ENCODE measurements at regions not wholly inside any gene's neighbourhood (a gene's known extent, or its start where the extent isn't known, plus 50 kb on each side); places are given as distances from the start of the nearest gene placed in this dataset.

DNA sequence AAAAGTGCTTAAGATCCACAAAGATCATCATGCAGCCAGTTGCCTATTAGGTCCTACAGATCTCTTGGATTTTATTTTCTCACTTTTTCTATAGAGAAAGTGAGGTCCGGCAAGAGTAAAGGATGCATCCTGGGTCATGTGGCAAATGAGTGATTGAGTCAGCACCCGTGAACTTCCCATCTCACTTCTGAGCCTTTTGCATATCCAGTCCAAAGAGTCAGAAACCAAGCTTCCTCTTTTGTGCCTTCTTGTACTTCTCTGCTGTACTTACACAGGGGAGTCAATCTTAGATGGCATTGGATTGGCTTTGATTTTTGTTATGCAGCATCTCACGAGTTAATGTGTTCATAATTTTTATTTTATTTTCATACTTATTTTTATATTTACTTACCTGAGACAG is 114.2 kb upstream of the IRX5 start:
- no peak for TF ChIP-seq REST (IDR thresholded peaks at IDR 0.05; ENCODE audit: insufficient read depth in 1 of 2, low read depth in 2 of 2, low read length in 1 of 2)
- no peak for TF ChIP-seq POLR2AphosphoS5 (IDR thresholded peaks at IDR 0.05; ENCODE audit: low read depth, low read length)
- no peak for TF ChIP-seq TCF7L2 (IDR thresholded peaks at IDR 0.05; ENCODE audit: low read depth, low read length)
- in situ Hi-C loops (cut with HindIII; ENCODE audit: low pct_unique_long_range_greater_than_20kb, low sequenced_read_pairs): no loop called here
- CTCF ChIA-PET: no interaction called here

GRCh38 chr16:54815177-54815576 is 115.5 kb upstream of the IRX5 start:
- TF ChIP-seq CTCF (IDR thresholded peaks at IDR 0.05): no peak
- TF ChIP-seq TCF7L2 (IDR thresholded peaks at IDR 0.05; ENCODE audit: low read depth, low read length): no peak
- no peak for TF ChIP-seq POLR2AphosphoS5 (IDR thresholded peaks at IDR 0.05; ENCODE audit: low read depth, low read length)
- BruUV-seq (replicated peaks): no TSS peak
- intact Hi-C loops (cut with micrococcal nuclease; ENCODE audit: unreplicated experiment): no loop called here

More for the DNA sequence above, 114.2 kb upstream of the IRX5 start:
- ATAC-seq (no peak), DNase-seq (ENCODE audit: low read depth, low spot score) (no peak)
- Histone ChIP-seq H3K9me3 (ENCODE audit: control insufficient read depth, insufficient read depth, low read depth, low read length) (no peaks in the 10 kb centered on the region), H3K4me3 (ENCODE audit: low read depth in 2 of 2, low read length in 2 of 2) (no peak overlapping the region), H3K4me1 (ENCODE audit: control insufficient read depth, insufficient read depth, low read length) (no peaks in the 10 kb centered on the region; the same call in 1 of the 2 replicates), H3K27ac (ENCODE audit: low read length) (no peak overlapping the region), H3K27me3 (ENCODE audit: control insufficient read depth, insufficient read depth, low read length) (no peaks in the 10 kb centered on the region), H3K36me3 (ENCODE audit: control insufficient read depth, insufficient read depth, low read length) (no peaks in the 10 kb centered on the region)
- intact Hi-C loops (cut with micrococcal nuclease; ENCODE audit: unreplicated experiment): no loop called here
- POLR2A ChIA-PET: no interaction called here
- BruUV-seq (replicated peaks): no TSS peak

GRCh38 chr16:54813778-54814177 is 116.9 kb upstream of the IRX5 start:
- no TSS peak for BruUV-seq (replicated peaks)
- Histone ChIP-seq H3K4me1 (ENCODE audit: control insufficient read depth, insufficient read depth, low read length) (no peaks in the 10 kb centered on the region; the same call in 1 of the 2 replicates), H3K36me3 (ENCODE audit: control insufficient read depth, insufficient read depth, low read length) (no peaks in the 10 kb centered on the region), H3K27me3 (ENCODE audit: control insufficient read depth, insufficient read depth, low read length) (no peaks in the 10 kb centered on the region), H3K27ac (ENCODE audit: low read length) (no peak overlapping the region), H3K9me3 (ENCODE audit: control insufficient read depth, insufficient read depth, low read depth, low read length) (no peaks in the 10 kb centered on the region), H3K4me3 (ENCODE audit: low read depth in 2 of 2, low read length in 2 of 2) (no peak overlapping the region)
- TF ChIP-seq REST (IDR thresholded peaks at IDR 0.05; ENCODE audit: insufficient read depth in 1 of 2, low read depth in 2 of 2, low read length in 1 of 2) (no peak), TCF7L2 (IDR thresholded peaks at IDR 0.05; ENCODE audit: low read depth, low read length) (no peak), CTCF (IDR thresholded peaks at IDR 0.05) (no peak), SIN3A (IDR thresholded peaks at IDR 0.05; ENCODE audit: borderline replicate concordance, insufficient read depth, low read depth, low read length) (no peak), POLR2AphosphoS5 (IDR thresholded peaks at IDR 0.05; ENCODE audit: low read depth, low read length) (no peak)
- intact Hi-C loops (cut with micrococcal nuclease; ENCODE audit: unreplicated experiment): no loop called here
- no peak for ATAC-seq
- ChIA-PET CTCF (interaction anchor here (0.7 kb wide), 1 partner anchor 10 kb away, joined by 7 read pairs; no protein-coding TSS in a partner anchor), POLR2A (no interaction called here)
- in situ Hi-C loops (cut with HindIII; ENCODE audit: low pct_unique_long_range_greater_than_20kb, low sequenced_read_pairs): no loop called here
- no peak for DNase-seq (ENCODE audit: low read depth, low spot score)

More at GRCh38 chr16:54815177-54815576, 115.5 kb upstream of the IRX5 start:
- CTCF ChIA-PET: no interaction called here
- no peaks in the 10 kb centered on the region for H3K27me3 ChIP-seq (ENCODE audit: control insufficient read depth, insufficient read depth, low read length)
- H3K9me3 ChIP-seq (ENCODE audit: control insufficient read depth, insufficient read depth, low read depth, low read length): no peaks in the 10 kb centered on the region
- no peaks in the 10 kb centered on the region; the same call in 1 of the 2 replicates for H3K4me1 ChIP-seq (ENCODE audit: control insufficient read depth, insufficient read depth, low read length)
- POLR2A ChIA-PET: no interaction called here
- in situ Hi-C loops (cut with HindIII; ENCODE audit: low pct_unique_long_range_greater_than_20kb, low sequenced_read_pairs): no loop called here
- H3K4me3 ChIP-seq (ENCODE audit: low read depth in 2 of 2, low read length in 2 of 2): no peak overlapping the region
- H3K36me3 ChIP-seq (ENCODE audit: control insufficient read depth, insufficient read depth, low read length): no peaks in the 10 kb centered on the region
- DNase-seq (ENCODE audit: low read depth, low spot score): no peak
- ATAC-seq: no peak
- H3K27ac ChIP-seq (ENCODE audit: low read length): no peak overlapping the region
